Naive thymus-derived CD4-positive, alpha-beta T cell (primary cell): ENCODE measurements at regions not wholly inside any gene's neighbourhood (a gene's known extent, or its start where the extent isn't known, plus 50 kb on each side); places are given as distances from the start of the nearest gene placed in this dataset.

Experiments used
- ATAC-seq: fragments of 150-1000 bp; cut with Tn5 transposase; 2 replicates; pipeline ENCODE4 v1.10.0; 2021; ENCODE audit warnings: mild to moderate bottlenecking, moderate library complexity
- CTCF ChIA-PET: fragments of 350-600 bp; sonication (Branson Sonifier 250); formaldehyde crosslinking; loops from one replicate; lab custom pipeline; 2021; ENCODE audit warnings: antibody characterized with exemption; lab: Charles Lee
- POLR2A ChIA-PET: fragments of 350-600 bp; sonication (Branson Sonifier 250); formaldehyde crosslinking; loops from one replicate; lab custom pipeline; 2021; ENCODE audit warnings: antibody characterized with exemption, inconsistent platforms; lab: Charles Lee
- DNase-seq, 9 donors: peaks; one replicate each; pipeline versions ENCODE4 v3.0.0 to v3.0.0-alpha.2; 2020 to 2022; ENCODE audit warnings: mixed read lengths in 1 of 9
- H3K27ac ChIP-seq: one replicate; pipeline ENCODE4 v1.7.0; 2013; ENCODE audit warnings: mild to moderate bottlenecking, low read depth, low read length, moderate library complexity
- H3K27me3 ChIP-seq, 2 donors: one replicate each; pipeline ENCODE4 v1.7.0; 2013; ENCODE audit warnings: low read length in 2 of 2, mild to moderate bottlenecking in 2 of 2, moderate library complexity in 2 of 2; ENCODE audit not compliant: control insufficient read depth in 2 of 2, insufficient read depth in 2 of 2
- H3K36me3 ChIP-seq, 3 experiments: 1 replicate in 2 of 3; 2 replicates in 1 of 3; pipeline ENCODE4 v1.7.0; 2013; ENCODE audit warnings: low read length in 3 of 3, mild to moderate bottlenecking in 3 of 3, moderate library complexity in 1 of 3; ENCODE audit not compliant: insufficient read depth in 3 of 3, control insufficient read depth in 2 of 3
- H3K4me1 ChIP-seq, 2 donors: one replicate each; pipeline ENCODE4 v1.7.0; 2013; ENCODE audit warnings: low read length in 2 of 2, mild to moderate bottlenecking in 2 of 2, moderate library complexity in 1 of 2; ENCODE audit not compliant: control insufficient read depth in 2 of 2, insufficient read depth in 2 of 2
- H3K4me3 ChIP-seq: 2 replicates; pipeline ENCODE4 v1.7.0; 2013; ENCODE audit warnings: mild to moderate bottlenecking, low read length
- H3K9me3 ChIP-seq, 3 experiments: 1 replicate in 2 of 3; 2 replicates in 1 of 3; pipeline ENCODE4 v1.7.0; 2013; ENCODE audit warnings: low read length in 3 of 3; ENCODE audit not compliant: control insufficient read depth in 2 of 3
- H3K27ac Mint-ChIP-seq, 9 donors: one replicate each; pipeline ENCODE4 v1.8.0; 2020 to 2022; ENCODE audit warnings: mixed read lengths in 9 of 9, mild to moderate bottlenecking in 8 of 9, moderate library complexity in 5 of 9, inconsistent platforms in 2 of 9
- H3K27me3 Mint-ChIP-seq, 5 donors: one replicate each; pipeline ENCODE4 v1.8.0; 2021 to 2022; ENCODE audit warnings: mixed read lengths in 5 of 5, mild to moderate bottlenecking in 1 of 5
- H3K36me3 Mint-ChIP-seq, 5 donors: one replicate each; pipeline ENCODE4 v1.8.0; 2020 to 2022; ENCODE audit warnings: mixed read lengths in 5 of 5, mild to moderate bottlenecking in 3 of 5, inconsistent platforms in 1 of 5
- H3K4me1 Mint-ChIP-seq, 7 donors: one replicate each; pipeline ENCODE4 v1.8.0; 2020 to 2022; ENCODE audit warnings: mixed read lengths in 7 of 7, mild to moderate bottlenecking in 3 of 7, inconsistent platforms in 1 of 7
- H3K4me3 Mint-ChIP-seq, 10 donors: one replicate each; pipeline ENCODE4 v1.8.0; 2020 to 2022; ENCODE audit warnings: mild to moderate bottlenecking in 10 of 10, mixed read lengths in 10 of 10, moderate library complexity in 6 of 10, inconsistent platforms in 2 of 10
- H3K9me3 Mint-ChIP-seq, 11 donors: one replicate each; pipeline ENCODE4 v1.8.0; 2020 to 2022; ENCODE audit warnings: mixed read lengths in 11 of 11, mild to moderate bottlenecking in 4 of 11, inconsistent platforms in 1 of 11, moderate library complexity in 1 of 11
- intact Hi-C, 2 donors: fragments of 100-400 bp; cut with micrococcal nuclease; formaldehyde crosslinking; loops; one replicate each; pipeline ENCODE4 v1.15.1; 2023

GRCh38 chr5:104372376-104372775 is 809.8 kb upstream of the NUDT12 start:
- H3K9me3 Mint-ChIP-seq = peaks cover 0 to 9% (median 3%) of the 10 kb centered on the region in 11 donors
- CTCF ChIA-PET = no interaction called here

GRCh38 chr5:104370523-104370922 is 807.9 kb upstream of the NUDT12 start:
- POLR2A ChIA-PET = no interaction called here
- intact Hi-C loops = no loop called here

More at GRCh38 chr5:104372376-104372775, 809.8 kb upstream of the NUDT12 start:
- no peak overlapping the region for H3K4me3 ChIP-seq
- no peaks in the 10 kb centered on the region for H3K4me1 Mint-ChIP-seq
- no peak overlapping the region for H3K27ac Mint-ChIP-seq
- no peak overlapping the region for H3K27ac ChIP-seq
- no peaks in the 10 kb centered on the region for H3K9me3 ChIP-seq
- H3K36me3 ChIP-seq = no peaks in the 10 kb centered on the region
- no peaks in the 10 kb centered on the region for H3K4me1 ChIP-seq
- H3K27me3 ChIP-seq = no peaks in the 10 kb centered on the region
- intact Hi-C loops = no loop called here
- no peaks in the 10 kb centered on the region for H3K27me3 Mint-ChIP-seq
- no peak overlapping the region for H3K4me3 Mint-ChIP-seq
- ATAC-seq (no peak), DNase-seq (no peak)
- H3K36me3 Mint-ChIP-seq = no peaks in the 10 kb centered on the region
- POLR2A ChIA-PET = no interaction called here

GRCh38 chr5:104367978-104368377 is 805.4 kb upstream of the NUDT12 start:
- POLR2A ChIA-PET = no interaction called here
- Histone ChIP-seq H3K4me1 (no peaks in the 10 kb centered on the region), H3K36me3 (no peaks in the 10 kb centered on the region), H3K27ac (no peak overlapping the region), H3K4me3 (no peak overlapping the region), H3K9me3 (no peaks in the 10 kb centered on the region), H3K27me3 (no peaks in the 10 kb centered on the region)
- no peak for ATAC-seq
- no peaks in the 10 kb centered on the region for H3K36me3 Mint-ChIP-seq
- no peak overlapping the region for H3K4me3 Mint-ChIP-seq
- CTCF ChIA-PET = no interaction called here
- peaks cover 1 to 14% (median 4%) of the 10 kb centered on the region in 11 donors for H3K9me3 Mint-ChIP-seq
- no peaks in the 10 kb centered on the region for H3K4me1 Mint-ChIP-seq
- H3K27me3 Mint-ChIP-seq = no peaks in the 10 kb centered on the region
- no peak overlapping the region for H3K27ac Mint-ChIP-seq
- no peak for DNase-seq
- intact Hi-C loops = no loop called here

More at GRCh38 chr5:104370523-104370922, 807.9 kb upstream of the NUDT12 start:
- DNase-seq (no peak), ATAC-seq (no peak)
- no peaks in the 10 kb centered on the region for H3K27me3 ChIP-seq
- Mint-ChIP-seq H3K9me3 (peaks cover 0 to 14% (median 3%) of the 10 kb centered on the region in 11 donors), H3K27me3 (no peaks in the 10 kb centered on the region), H3K36me3 (no peaks in the 10 kb centered on the region), H3K27ac (no peak overlapping the region), H3K4me1 (no peaks in the 10 kb centered on the region), H3K4me3 (no peak overlapping the region)
- no peaks in the 10 kb centered on the region for H3K9me3 ChIP-seq
- no peak overlapping the region for H3K4me3 ChIP-seq
- H3K4me1 ChIP-seq = no peaks in the 10 kb centered on the region
- no peaks in the 10 kb centered on the region for H3K36me3 ChIP-seq
- H3K27ac ChIP-seq = no peak overlapping the region
- CTCF ChIA-PET = no interaction called here

- H3K4me1 Mint-ChIP-seq = no peaks in the 10 kb centered on the region
- Histone ChIP-seq H3K27me3 (no peaks in the 10 kb centered on the region), H3K27ac (no peak overlapping the region), H3K36me3 (no peaks in the 10 kb centered on the region), H3K4me3 (no peak overlapping the region), H3K4me1 (no peaks in the 10 kb centered on the region), H3K9me3 (no peaks in the 10 kb centered on the region)
- ATAC-seq (no peak), DNase-seq (no peak)
- CTCF ChIA-PET = interaction anchor here (1.0 kb wide), 1 partner anchor 26 kb away, joined by 3 read pairs; no protein-coding TSS in a partner anchor
- H3K4me3 Mint-ChIP-seq = no peak overlapping the region
- H3K27ac Mint-ChIP-seq = no peak overlapping the region
- no peaks in the 10 kb centered on the region for H3K27me3 Mint-ChIP-seq
- intact Hi-C loops = no loop called here
- H3K9me3 Mint-ChIP-seq = peaks cover 0 to 6% (median 2%) of the 10 kb centered on the region in 11 donors
- POLR2A ChIA-PET = no interaction called here
- H3K36me3 Mint-ChIP-seq = no peaks in the 10 kb centered on the region
These were observed 801.0 kb upstream of the NUDT12 start for GRCh38 chr5:104363567-104363966.

- DNase-seq (no peak), ATAC-seq (no peak)
- no peaks in the 10 kb centered on the region for H3K4me1 Mint-ChIP-seq
- Histone ChIP-seq H3K27me3 (no peaks in the 10 kb centered on the region), H3K4me3 (no peak overlapping the region), H3K9me3 (no peaks in the 10 kb centered on the region), H3K36me3 (no peaks in the 10 kb centered on the region), H3K4me1 (no peaks in the 10 kb centered on the region), H3K27ac (no peak overlapping the region)
- no peak overlapping the region for H3K4me3 Mint-ChIP-seq
- peaks cover 0 to 6% (median 1%) of the 10 kb centered on the region in 11 donors for H3K9me3 Mint-ChIP-seq
- POLR2A ChIA-PET = no interaction called here
- H3K27me3 Mint-ChIP-seq = no peaks in the 10 kb centered on the region
- CTCF ChIA-PET = no interaction called here
- H3K27ac Mint-ChIP-seq = no peak overlapping the region
- intact Hi-C loops = no loop called here
- H3K36me3 Mint-ChIP-seq = no peaks in the 10 kb centered on the region
These were observed 799.3 kb upstream of the NUDT12 start for GRCh38 chr5:104361932-104362331.

GRCh38 chr5:104355350-104355749 is 792.8 kb upstream of the NUDT12 start:
- no peak for ATAC-seq

GRCh38 chr5:104353371-104353770 is 790.8 kb upstream of the NUDT12 start:
- ChIA-PET CTCF (no interaction called here), POLR2A (no interaction called here)
- H3K4me1 Mint-ChIP-seq = no peaks in the 10 kb centered on the region
- Histone ChIP-seq H3K27me3 (no peaks in the 10 kb centered on the region), H3K9me3 (no peaks in the 10 kb centered on the region), H3K36me3 (no peaks in the 10 kb centered on the region), H3K4me3 (no peak overlapping the region), H3K4me1 (no peaks in the 10 kb centered on the region), H3K27ac (no peak overlapping the region)
- intact Hi-C loops = no loop called here
- no peak for DNase-seq
- H3K4me3 Mint-ChIP-seq = no peak overlapping the region
- no peak for ATAC-seq
- peaks cover 0 to 6% (median 0%) of the 10 kb centered on the region in 11 donors for H3K9me3 Mint-ChIP-seq
- no peak overlapping the region for H3K27ac Mint-ChIP-seq
- H3K27me3 Mint-ChIP-seq = no peaks in the 10 kb centered on the region
- no peaks in the 10 kb centered on the region for H3K36me3 Mint-ChIP-seq

More at GRCh38 chr5:104355350-104355749, 792.8 kb upstream of the NUDT12 start:
- POLR2A ChIA-PET = no interaction called here
- H3K4me3 Mint-ChIP-seq = no peak overlapping the region
- no peaks in the 10 kb centered on the region for H3K4me1 Mint-ChIP-seq
- H3K9me3 ChIP-seq = no peaks in the 10 kb centered on the region
- CTCF ChIA-PET = no interaction called here
- no peaks in the 10 kb centered on the region for H3K27me3 Mint-ChIP-seq
- intact Hi-C loops = no loop called here
- peaks cover 0 to 4% (median 0%) of the 10 kb centered on the region in 11 donors for H3K9me3 Mint-ChIP-seq
- DNase-seq = no peak
- H3K27ac ChIP-seq = no peak overlapping the region
- no peaks in the 10 kb centered on the region for H3K36me3 Mint-ChIP-seq
- no peaks in the 10 kb centered on the region for H3K36me3 ChIP-seq
- no peak overlapping the region for H3K27ac Mint-ChIP-seq
- no peaks in the 10 kb centered on the region for H3K4me1 ChIP-seq
- no peak overlapping the region for H3K4me3 ChIP-seq
- no peaks in the 10 kb centered on the region for H3K27me3 ChIP-seq
